ENCODE measurements at regions not wholly inside any gene's neighbourhood (a gene's known extent, or its start where the extent isn't known, plus 50 kb on each side); places are given as distances from the start of the nearest gene placed in this dataset.

DNA sequence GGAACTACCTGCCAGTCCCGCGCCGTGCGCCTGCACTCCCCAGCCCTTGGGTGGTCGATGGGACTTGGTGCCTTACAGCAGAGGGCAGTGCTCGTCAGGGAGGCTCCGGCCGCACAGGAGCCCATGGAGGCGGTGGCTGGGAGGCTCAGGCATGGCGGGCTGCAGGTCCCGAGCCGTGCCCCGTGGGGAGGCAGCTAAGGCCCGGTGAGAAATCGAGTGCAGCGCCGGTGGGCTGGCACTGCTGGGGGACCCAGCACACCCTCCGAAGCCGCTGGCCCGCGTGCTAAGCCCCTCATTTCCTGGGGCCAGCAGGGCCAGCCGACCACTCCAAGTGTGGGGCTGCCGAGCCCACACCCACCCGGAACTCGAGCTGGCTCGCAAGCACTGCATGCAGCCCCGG, 580.2 kb downstream of the ZIC1 start:
- H3K27me3 ChIP-seq (ENCODE audit: insufficient read depth, poor library complexity, severe bottlenecking) = no peaks in the 10 kb centered on the region
- H3K4me3 ChIP-seq (replicated peaks; ENCODE audit: insufficient read depth, low read length) = no peak overlapping the region
- no peak for DNase-seq (ENCODE audit: low read depth in 1 of 2, low spot score in 1 of 2)
- no peak overlapping the region for H3K27ac ChIP-seq (replicated peaks)
- TF ChIP-seq POLR2AphosphoS5 (IDR thresholded peaks at IDR 0.05; ENCODE audit: low read depth) = no peak
- no peak for TF ChIP-seq GABPA (IDR thresholded peaks at IDR 0.05; ENCODE audit: low read depth)
- no peak for TF ChIP-seq SPI1 (IDR thresholded peaks at IDR 0.05; ENCODE audit: borderline replicate concordance, low read depth)
- TF ChIP-seq, protein P1, sequence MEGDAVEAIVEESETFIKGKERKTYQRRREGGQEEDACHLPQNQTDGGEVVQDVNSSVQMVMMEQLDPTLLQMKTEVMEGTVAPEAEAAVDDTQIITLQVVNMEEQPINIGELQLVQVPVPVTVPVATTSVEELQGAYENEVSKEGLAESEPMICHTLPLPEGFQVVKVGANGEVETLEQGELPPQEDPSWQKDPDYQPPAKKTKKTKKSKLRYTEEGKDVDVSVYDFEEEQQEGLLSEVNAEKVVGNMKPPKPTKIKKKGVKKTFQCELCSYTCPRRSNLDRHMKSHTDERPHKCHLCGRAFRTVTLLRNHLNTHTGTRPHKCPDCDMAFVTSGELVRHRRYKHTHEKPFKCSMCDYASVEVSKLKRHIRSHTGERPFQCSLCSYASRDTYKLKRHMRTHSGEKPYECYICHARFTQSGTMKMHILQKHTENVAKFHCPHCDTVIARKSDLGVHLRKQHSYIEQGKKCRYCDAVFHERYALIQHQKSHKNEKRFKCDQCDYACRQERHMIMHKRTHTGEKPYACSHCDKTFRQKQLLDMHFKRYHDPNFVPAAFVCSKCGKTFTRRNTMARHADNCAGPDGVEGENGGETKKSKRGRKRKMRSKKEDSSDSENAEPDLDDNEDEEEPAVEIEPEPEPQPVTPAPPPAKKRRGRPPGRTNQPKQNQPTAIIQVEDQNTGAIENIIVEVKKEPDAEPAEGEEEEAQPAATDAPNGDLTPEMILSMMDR (IDR thresholded peaks at IDR 0.05; ENCODE audit: insufficient read depth, low read length) = no peak
- TF ChIP-seq, protein P2, sequence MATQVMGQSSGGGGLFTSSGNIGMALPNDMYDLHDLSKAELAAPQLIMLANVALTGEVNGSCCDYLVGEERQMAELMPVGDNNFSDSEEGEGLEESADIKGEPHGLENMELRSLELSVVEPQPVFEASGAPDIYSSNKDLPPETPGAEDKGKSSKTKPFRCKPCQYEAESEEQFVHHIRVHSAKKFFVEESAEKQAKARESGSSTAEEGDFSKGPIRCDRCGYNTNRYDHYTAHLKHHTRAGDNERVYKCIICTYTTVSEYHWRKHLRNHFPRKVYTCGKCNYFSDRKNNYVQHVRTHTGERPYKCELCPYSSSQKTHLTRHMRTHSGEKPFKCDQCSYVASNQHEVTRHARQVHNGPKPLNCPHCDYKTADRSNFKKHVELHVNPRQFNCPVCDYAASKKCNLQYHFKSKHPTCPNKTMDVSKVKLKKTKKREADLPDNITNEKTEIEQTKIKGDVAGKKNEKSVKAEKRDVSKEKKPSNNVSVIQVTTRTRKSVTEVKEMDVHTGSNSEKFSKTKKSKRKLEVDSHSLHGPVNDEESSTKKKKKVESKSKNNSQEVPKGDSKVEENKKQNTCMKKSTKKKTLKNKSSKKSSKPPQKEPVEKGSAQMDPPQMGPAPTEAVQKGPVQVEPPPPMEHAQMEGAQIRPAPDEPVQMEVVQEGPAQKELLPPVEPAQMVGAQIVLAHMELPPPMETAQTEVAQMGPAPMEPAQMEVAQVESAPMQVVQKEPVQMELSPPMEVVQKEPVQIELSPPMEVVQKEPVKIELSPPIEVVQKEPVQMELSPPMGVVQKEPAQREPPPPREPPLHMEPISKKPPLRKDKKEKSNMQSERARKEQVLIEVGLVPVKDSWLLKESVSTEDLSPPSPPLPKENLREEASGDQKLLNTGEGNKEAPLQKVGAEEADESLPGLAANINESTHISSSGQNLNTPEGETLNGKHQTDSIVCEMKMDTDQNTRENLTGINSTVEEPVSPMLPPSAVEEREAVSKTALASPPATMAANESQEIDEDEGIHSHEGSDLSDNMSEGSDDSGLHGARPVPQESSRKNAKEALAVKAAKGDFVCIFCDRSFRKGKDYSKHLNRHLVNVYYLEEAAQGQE (IDR thresholded peaks at IDR 0.05; ENCODE audit: insufficient replicate concordance, low read depth) = no peak

DNA sequence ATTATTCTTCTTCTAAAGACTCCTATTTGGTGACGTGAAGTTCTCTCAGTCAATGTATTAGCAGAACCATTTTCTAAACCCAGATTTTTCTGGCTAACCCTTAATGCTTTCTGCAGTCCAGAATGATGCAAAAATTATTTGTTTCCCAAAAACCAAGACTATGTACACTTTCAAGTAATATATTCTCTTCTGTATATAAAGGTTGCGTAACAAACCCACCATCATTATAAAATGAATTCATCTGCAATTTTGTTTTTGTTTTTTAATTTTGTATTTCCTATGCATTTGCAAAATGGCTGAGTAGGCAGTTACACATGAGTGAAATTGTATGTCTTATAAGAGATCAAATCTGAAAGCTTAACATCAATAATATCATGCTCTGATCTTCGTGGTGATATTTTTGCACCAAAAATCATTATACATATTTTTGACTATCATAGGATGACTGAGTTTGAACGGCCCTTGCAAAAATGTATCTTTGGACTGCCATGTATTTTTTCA, 593.6 kb downstream of the ZIC1 start:
- Histone ChIP-seq H3K27me3 (ENCODE audit: insufficient read depth, poor library complexity, severe bottlenecking) (no peaks in the 10 kb centered on the region), H3K4me3 (replicated peaks; ENCODE audit: insufficient read depth, low read length) (no peak overlapping the region), H3K27ac (replicated peaks) (no peak overlapping the region)
- DNase-seq (ENCODE audit: low read depth in 1 of 2, low spot score in 1 of 2) = no peak
- no peak for TF ChIP-seq SPI1 (IDR thresholded peaks at IDR 0.05; ENCODE audit: borderline replicate concordance, low read depth)
- TF ChIP-seq GABPA (IDR thresholded peaks at IDR 0.05; ENCODE audit: low read depth) = no peak
- TF ChIP-seq, protein P1 (IDR thresholded peaks at IDR 0.05; ENCODE audit: insufficient read depth, low read length) = no peak
- TF ChIP-seq POLR2AphosphoS5 (IDR thresholded peaks at IDR 0.05; ENCODE audit: low read depth) = no peak
- TF ChIP-seq, protein P2 (IDR thresholded peaks at IDR 0.05; ENCODE audit: insufficient replicate concordance, low read depth) = no peak

DNA sequence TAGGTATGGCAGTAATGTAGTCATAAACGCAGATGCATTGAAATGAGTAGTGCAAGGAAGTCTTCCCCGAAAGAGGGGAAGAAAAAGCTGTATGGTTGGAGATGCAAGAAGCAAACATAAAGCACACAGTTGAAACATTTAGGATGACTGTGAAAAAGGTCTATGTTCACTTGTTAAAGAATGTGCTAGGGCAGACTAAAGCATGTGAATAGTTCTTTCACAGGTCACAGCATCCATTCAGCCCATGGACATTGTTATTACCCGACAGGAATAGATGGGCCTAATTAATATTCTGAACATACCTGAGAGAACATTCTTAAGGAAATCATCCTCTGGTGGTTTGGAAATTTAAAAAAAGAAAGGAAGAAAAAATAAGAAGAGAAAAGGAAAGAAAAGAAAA, 595.2 kb downstream of the ZIC1 start:
- TF ChIP-seq SPI1 (IDR thresholded peaks at IDR 0.05; ENCODE audit: borderline replicate concordance, low read depth) (no peak), GABPA (IDR thresholded peaks at IDR 0.05; ENCODE audit: low read depth) (no peak), POLR2AphosphoS5 (IDR thresholded peaks at IDR 0.05; ENCODE audit: low read depth) (no peak)
- TF ChIP-seq, protein P1 (IDR thresholded peaks at IDR 0.05; ENCODE audit: insufficient read depth, low read length) = no peak
- TF ChIP-seq, protein P2 (IDR thresholded peaks at IDR 0.05; ENCODE audit: insufficient replicate concordance, low read depth) = no peak
- H3K4me3 ChIP-seq (replicated peaks; ENCODE audit: insufficient read depth, low read length) = no peak overlapping the region
- H3K27me3 ChIP-seq (ENCODE audit: insufficient read depth, poor library complexity, severe bottlenecking) = no peaks in the 10 kb centered on the region
- DNase-seq (ENCODE audit: low read depth in 1 of 2, low spot score in 1 of 2) = no peak
- no peak overlapping the region for H3K27ac ChIP-seq (replicated peaks)

Data from HL-60 (cell line).